ENCODE measurements at regions not wholly inside any gene's neighbourhood (a gene's known extent, or its start where the extent isn't known, plus 50 kb on each side); places are given as distances from the start of the nearest gene placed in this dataset.

- Histone ChIP-seq H3K4me1 (no peaks in the 10 kb centered on the region), H3K4me3 (no peak overlapping the region), H3K27ac (no peak overlapping the region), H3K9me3 (peaks cover 0 to 21% of the 10 kb centered on the region in 2 donors), H3K27me3 (no peaks in the 10 kb centered on the region), H3K36me3 (no peaks in the 10 kb centered on the region)
- ATAC-seq (no peak), DNase-seq (no peak)
- no peak for TF ChIP-seq CTCF (IDR thresholded peaks at IDR 0.05)
- intact Hi-C loops (cut with DNase I) = no loop called here
Measured at GRCh38 chr2:81206216-81206615, 901.7 kb upstream of the LRRTM1 start.

GRCh38 chr2:81196933-81197628 lies 892.5 kb upstream of the LRRTM1 start:
- DNase-seq = peak in 1 of 4 donors; percentile 60
- H3K4me3 ChIP-seq = no peak overlapping the region
- no peaks in the 10 kb centered on the region for H3K27me3 ChIP-seq
- intact Hi-C loops (cut with DNase I) = no loop called here
- no peak for TF ChIP-seq CTCF (IDR thresholded peaks at IDR 0.05)
- no peak overlapping the region for H3K27ac ChIP-seq
- H3K36me3 ChIP-seq = no peaks in the 10 kb centered on the region
- no peak for ATAC-seq
- no peaks in the 10 kb centered on the region for H3K4me1 ChIP-seq
- peaks cover 0 to 55% of the 10 kb centered on the region in 2 donors for H3K9me3 ChIP-seq

GRCh38 chr2:81196383-81196851 lies 891.9 kb upstream of the LRRTM1 start:
- H3K36me3 ChIP-seq = no peaks in the 10 kb centered on the region
- no peak overlapping the region for H3K4me3 ChIP-seq
- H3K9me3 ChIP-seq = peaks cover 0 to 55% of the 10 kb centered on the region in 2 donors
- DNase-seq (peak in 1 of 4 donors; percentile 72), ATAC-seq (no peak)
- intact Hi-C loops (cut with DNase I) = no loop called here
- no peak for TF ChIP-seq CTCF (IDR thresholded peaks at IDR 0.05)
- H3K27ac ChIP-seq = no peak overlapping the region
- no peaks in the 10 kb centered on the region for H3K27me3 ChIP-seq
- H3K4me1 ChIP-seq = no peaks in the 10 kb centered on the region

GRCh38 chr2:81195774-81196382 lies 891.3 kb upstream of the LRRTM1 start:
- H3K4me3 ChIP-seq = no peak overlapping the region
- no peaks in the 10 kb centered on the region for H3K27me3 ChIP-seq
- peaks cover 0 to 55% of the 10 kb centered on the region in 2 donors for H3K9me3 ChIP-seq
- H3K36me3 ChIP-seq = no peaks in the 10 kb centered on the region
- DNase-seq (peak in 1 of 4 donors; percentile 47), ATAC-seq (no peak)
- intact Hi-C loops (cut with DNase I) = no loop called here
- no peak overlapping the region for H3K27ac ChIP-seq
- no peak for TF ChIP-seq CTCF (IDR thresholded peaks at IDR 0.05)
- no peaks in the 10 kb centered on the region for H3K4me1 ChIP-seq

GRCh38 chr2:81195017-81195773 lies 890.6 kb upstream of the LRRTM1 start:
- ATAC-seq = no peak
- intact Hi-C loops (cut with DNase I) = no loop called here

More at GRCh38 chr2:81195017-81195773, 890.6 kb upstream of the LRRTM1 start:
- Histone ChIP-seq H3K36me3 (no peaks in the 10 kb centered on the region), H3K27me3 (no peaks in the 10 kb centered on the region), H3K27ac (no peak overlapping the region), H3K4me3 (no peak overlapping the region), H3K9me3 (peaks cover 0 to 49% of the 10 kb centered on the region in 2 donors), H3K4me1 (no peaks in the 10 kb centered on the region)
- no peak for TF ChIP-seq CTCF (IDR thresholded peaks at IDR 0.05)
- peak in 1 of 4 donors; percentile 75 for DNase-seq

Measured in left lung (tissue), 4 donors.